ENCODE measurements at regions not wholly inside any gene's neighbourhood (a gene's known extent, or its start where the extent isn't known, plus 50 kb on each side); places are given as distances from the start of the nearest gene placed in this dataset.

DNA sequence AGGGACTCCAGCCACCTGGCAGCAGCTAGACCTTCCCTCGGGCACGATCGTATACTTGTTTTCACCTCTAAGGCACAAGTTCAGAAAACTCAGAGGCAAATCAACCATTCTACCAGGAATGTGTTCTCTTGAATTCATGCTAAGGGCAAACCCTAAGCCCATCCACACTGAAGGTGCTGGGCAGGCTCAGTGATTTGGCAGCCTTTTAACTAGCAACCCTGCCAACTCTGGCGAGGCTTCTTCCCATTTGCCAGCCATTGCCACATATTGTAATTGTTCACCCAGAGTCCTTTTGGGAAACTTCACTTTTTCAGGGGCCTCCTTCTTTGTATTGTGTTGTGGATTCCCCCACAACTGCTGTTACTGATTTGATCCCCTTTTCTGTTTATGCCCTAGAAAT is 298.6 kb upstream of the LDB2 start:
- intact Hi-C loops (cut with micrococcal nuclease), result no loop called here
- TF ChIP-seq MYC (IDR thresholded peaks at IDR 0.05; ENCODE audit: low read depth, low read length) (no peak), EZH2 (IDR thresholded peaks at IDR 0.05; ENCODE audit: borderline replicate concordance, low read depth, low read length, severe bottlenecking) (no peak), POLR2A (IDR thresholded peaks at IDR 0.05; ENCODE audit: low read depth, low read length) (no peak), FOS (IDR thresholded peaks at IDR 0.05; ENCODE audit: borderline replicate concordance, insufficient read depth, low read length) (no peak), POLR2AphosphoS5 (IDR thresholded peaks at IDR 0.05; ENCODE audit: insufficient read depth, low read depth, low read length) (no peak), JUN (IDR thresholded peaks at IDR 0.05; ENCODE audit: borderline replicate concordance, insufficient read depth, insufficient read length, low read depth) (no peak), GATA2 (IDR thresholded peaks at IDR 0.05; ENCODE audit: insufficient read depth, insufficient read length, low read depth, low read length) (no peak)
- TF ChIP-seq, protein P1, sequence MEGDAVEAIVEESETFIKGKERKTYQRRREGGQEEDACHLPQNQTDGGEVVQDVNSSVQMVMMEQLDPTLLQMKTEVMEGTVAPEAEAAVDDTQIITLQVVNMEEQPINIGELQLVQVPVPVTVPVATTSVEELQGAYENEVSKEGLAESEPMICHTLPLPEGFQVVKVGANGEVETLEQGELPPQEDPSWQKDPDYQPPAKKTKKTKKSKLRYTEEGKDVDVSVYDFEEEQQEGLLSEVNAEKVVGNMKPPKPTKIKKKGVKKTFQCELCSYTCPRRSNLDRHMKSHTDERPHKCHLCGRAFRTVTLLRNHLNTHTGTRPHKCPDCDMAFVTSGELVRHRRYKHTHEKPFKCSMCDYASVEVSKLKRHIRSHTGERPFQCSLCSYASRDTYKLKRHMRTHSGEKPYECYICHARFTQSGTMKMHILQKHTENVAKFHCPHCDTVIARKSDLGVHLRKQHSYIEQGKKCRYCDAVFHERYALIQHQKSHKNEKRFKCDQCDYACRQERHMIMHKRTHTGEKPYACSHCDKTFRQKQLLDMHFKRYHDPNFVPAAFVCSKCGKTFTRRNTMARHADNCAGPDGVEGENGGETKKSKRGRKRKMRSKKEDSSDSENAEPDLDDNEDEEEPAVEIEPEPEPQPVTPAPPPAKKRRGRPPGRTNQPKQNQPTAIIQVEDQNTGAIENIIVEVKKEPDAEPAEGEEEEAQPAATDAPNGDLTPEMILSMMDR (IDR thresholded peaks at IDR 0.05; ENCODE audit: extremely low read depth in 1 of 2, insufficient read depth in 1 of 2, low read depth in 1 of 2, low read length in 2 of 2), result no peak
- TF ChIP-seq, protein P2, sequence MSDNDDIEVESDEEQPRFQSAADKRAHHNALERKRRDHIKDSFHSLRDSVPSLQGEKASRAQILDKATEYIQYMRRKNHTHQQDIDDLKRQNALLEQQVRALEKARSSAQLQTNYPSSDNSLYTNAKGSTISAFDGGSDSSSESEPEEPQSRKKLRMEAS (IDR thresholded peaks at IDR 0.05; ENCODE audit: insufficient read depth, insufficient read length), result no peak
- CTCF ChIA-PET, result no interaction called here
- Histone ChIP-seq H3K4me1 (ENCODE audit: control insufficient read depth, extremely low read depth, insufficient read depth, low read length) (no peaks in the 10 kb centered on the region), H3K9me1 (replicated peaks; ENCODE audit: control insufficient read depth, extremely low read depth, insufficient read depth, low read length) (no peaks in the 10 kb centered on the region), H3K9ac (replicated peaks; ENCODE audit: extremely low read depth, insufficient read depth, low read length) (no peak overlapping the region), H3K4me3 (replicated peaks in 1 of 3; ENCODE audit: insufficient read depth in 1 of 3, low read depth in 1 of 3, low read length in 3 of 3) (no peak overlapping the region), H4K20me1 (replicated peaks; ENCODE audit: control insufficient read depth, extremely low read depth, insufficient read depth, low read length) (no peaks in the 10 kb centered on the region), H3K9me3 (replicated peaks; ENCODE audit: control insufficient read depth, insufficient read depth, low read length) (no peaks in the 10 kb centered on the region), H2AFZ (ENCODE audit: low read depth, low read length) (no peak overlapping the region), H3K4me2 (ENCODE audit: insufficient read depth, low read length) (no peak overlapping the region), H3K36me3 (ENCODE audit: control insufficient read depth in 2 of 2, extremely low read depth in 1 of 2, insufficient read depth in 2 of 2, low read length in 2 of 2) (no peaks in the 10 kb centered on the region), H3K27me3 (ENCODE audit: control insufficient read depth in 2 of 2, insufficient read depth in 2 of 2, low read length in 2 of 2) (peaks cover under 1 to 2% of the 10 kb centered on the region in 2 experiments), H3K27ac (ENCODE audit: insufficient read depth, low read depth, low read length) (no peak overlapping the region), H3K79me2 (ENCODE audit: control insufficient read depth, insufficient read depth, low read length) (no peaks in the 10 kb centered on the region)
- BruUV-seq (replicated peaks), result no TSS peak
- POLR2A ChIA-PET, result no interaction called here
- DNase-seq (ENCODE audit: low read depth, low spot score) (no peak), FAIRE-seq (no peak)
- dilution Hi-C loops (cut with MboI; ENCODE audit: extremely low pct_ligation_motif_present, low sequenced_read_pairs), result no loop called here
